ENCODE measurements at regions not wholly inside any gene's neighbourhood (a gene's known extent, or its start where the extent isn't known, plus 50 kb on each side); places are given as distances from the start of the nearest gene placed in this dataset.

DNA sequence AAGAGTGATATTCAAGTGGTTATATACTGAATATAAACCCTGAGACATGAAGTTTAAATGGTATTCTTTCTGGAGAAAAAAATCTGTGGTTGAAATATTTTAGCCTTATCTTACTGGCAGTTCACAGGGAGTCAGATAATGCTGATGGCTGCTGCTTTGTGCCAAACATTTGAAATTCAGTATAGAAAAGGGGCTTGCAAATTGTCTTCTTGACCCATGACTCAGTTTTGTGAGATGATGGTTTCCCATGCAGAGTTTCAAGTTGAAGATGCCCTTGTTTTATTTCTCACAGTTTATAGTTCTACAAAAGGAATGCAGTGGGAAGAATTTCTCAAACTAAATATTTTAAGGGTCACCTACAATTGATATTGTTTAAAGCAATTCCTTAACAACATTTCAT, 251.1 kb upstream of the MEOX2 start:
- no peak for TF ChIP-seq POLR2A (IDR thresholded peaks at IDR 0.05)
- TF ChIP-seq, protein P1, sequence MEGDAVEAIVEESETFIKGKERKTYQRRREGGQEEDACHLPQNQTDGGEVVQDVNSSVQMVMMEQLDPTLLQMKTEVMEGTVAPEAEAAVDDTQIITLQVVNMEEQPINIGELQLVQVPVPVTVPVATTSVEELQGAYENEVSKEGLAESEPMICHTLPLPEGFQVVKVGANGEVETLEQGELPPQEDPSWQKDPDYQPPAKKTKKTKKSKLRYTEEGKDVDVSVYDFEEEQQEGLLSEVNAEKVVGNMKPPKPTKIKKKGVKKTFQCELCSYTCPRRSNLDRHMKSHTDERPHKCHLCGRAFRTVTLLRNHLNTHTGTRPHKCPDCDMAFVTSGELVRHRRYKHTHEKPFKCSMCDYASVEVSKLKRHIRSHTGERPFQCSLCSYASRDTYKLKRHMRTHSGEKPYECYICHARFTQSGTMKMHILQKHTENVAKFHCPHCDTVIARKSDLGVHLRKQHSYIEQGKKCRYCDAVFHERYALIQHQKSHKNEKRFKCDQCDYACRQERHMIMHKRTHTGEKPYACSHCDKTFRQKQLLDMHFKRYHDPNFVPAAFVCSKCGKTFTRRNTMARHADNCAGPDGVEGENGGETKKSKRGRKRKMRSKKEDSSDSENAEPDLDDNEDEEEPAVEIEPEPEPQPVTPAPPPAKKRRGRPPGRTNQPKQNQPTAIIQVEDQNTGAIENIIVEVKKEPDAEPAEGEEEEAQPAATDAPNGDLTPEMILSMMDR (IDR thresholded peaks at IDR 0.05): no peak
- DNase-seq: no peak
- H3K4me1 ChIP-seq: no peaks in the 10 kb centered on the region
- H3K9me3 ChIP-seq: no peaks in the 10 kb centered on the region
- H3K4me3 ChIP-seq: no peak overlapping the region
- no peaks in the 10 kb centered on the region for H3K27me3 ChIP-seq
- no peak overlapping the region for H3K27ac ChIP-seq
- no peaks in the 10 kb centered on the region for H3K36me3 ChIP-seq

DNA sequence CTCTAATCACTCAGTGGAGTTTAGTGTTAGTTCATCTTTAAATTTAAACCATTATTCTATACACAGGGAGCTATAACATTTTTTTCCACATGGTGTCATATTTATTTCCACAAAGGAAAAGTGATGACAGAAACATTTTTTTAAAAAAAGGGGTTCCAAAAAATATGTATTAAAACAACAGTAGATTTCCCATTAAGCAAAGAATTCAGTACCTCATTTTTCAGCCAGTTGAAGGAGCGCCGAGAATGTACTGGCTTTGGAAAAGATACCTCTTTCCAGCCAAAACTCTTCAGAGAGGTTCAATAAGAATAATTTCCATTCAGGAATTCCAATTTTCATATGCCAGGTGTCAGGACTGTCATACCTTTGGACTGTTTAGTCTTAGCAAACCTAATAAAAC, 250.5 kb upstream of the MEOX2 start:
- no peak for DNase-seq
- H3K27me3 ChIP-seq: no peaks in the 10 kb centered on the region
- no peak overlapping the region for H3K4me3 ChIP-seq
- H3K4me1 ChIP-seq: no peaks in the 10 kb centered on the region
- no peaks in the 10 kb centered on the region for H3K9me3 ChIP-seq
- H3K27ac ChIP-seq: no peak overlapping the region
- no peaks in the 10 kb centered on the region for H3K36me3 ChIP-seq
- TF ChIP-seq, protein P1 (IDR thresholded peaks at IDR 0.05): no peak

DNA sequence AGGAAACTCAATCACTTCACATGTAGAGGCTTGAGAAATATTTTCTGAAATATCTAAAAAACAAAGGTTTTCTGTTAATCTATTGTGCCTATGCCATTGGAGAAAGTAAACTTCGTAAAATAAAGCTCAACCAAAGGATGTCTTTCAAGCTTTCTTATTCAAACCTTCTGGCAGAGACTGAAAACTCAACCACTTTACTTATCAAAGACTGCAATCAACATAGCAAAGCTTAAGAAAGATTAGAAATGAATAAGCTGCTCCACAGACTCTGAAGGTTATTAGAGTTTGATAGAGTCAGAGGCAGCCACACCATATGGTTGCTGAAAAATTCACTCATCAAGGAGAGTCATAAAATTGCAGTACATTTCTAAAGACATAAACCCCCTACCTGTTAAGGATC, 245.8 kb upstream of the MEOX2 start:
- Histone ChIP-seq H3K4me1 (no peaks in the 10 kb centered on the region), H3K27me3 (no peaks in the 10 kb centered on the region), H3K36me3 (no peaks in the 10 kb centered on the region), H3K9me3 (no peaks in the 10 kb centered on the region), H3K4me3 (no peak overlapping the region), H3K27ac (no peak overlapping the region)
- DNase-seq: no peak
- TF ChIP-seq POLR2A (IDR thresholded peaks at IDR 0.05): no peak
- TF ChIP-seq, protein P1 (IDR thresholded peaks at IDR 0.05): no peak

DNA sequence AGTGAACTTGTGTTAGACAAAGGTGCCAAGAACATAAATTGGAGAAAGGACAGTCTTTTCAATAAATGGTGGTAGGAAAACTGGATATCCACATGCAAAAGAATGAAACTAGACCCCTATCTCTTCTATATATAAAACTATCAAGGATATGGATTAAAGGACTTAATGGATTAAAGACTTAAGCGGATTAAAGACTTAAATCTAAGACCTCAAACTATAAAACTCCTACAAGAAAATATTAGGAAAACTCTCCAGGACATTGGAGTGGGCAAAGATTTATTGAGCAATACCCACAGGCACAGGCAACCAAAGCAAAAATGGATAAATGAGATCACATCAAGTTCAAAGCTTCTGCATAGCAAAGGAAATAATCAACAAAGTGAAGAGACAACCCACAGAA, 242.9 kb upstream of the MEOX2 start:
- Histone ChIP-seq H3K4me3 (no peak overlapping the region), H3K27me3 (no peaks in the 10 kb centered on the region)
- no peak for TF ChIP-seq POLR2A (IDR thresholded peaks at IDR 0.05)
- TF ChIP-seq, protein P1 (IDR thresholded peaks at IDR 0.05): no peak

DNA sequence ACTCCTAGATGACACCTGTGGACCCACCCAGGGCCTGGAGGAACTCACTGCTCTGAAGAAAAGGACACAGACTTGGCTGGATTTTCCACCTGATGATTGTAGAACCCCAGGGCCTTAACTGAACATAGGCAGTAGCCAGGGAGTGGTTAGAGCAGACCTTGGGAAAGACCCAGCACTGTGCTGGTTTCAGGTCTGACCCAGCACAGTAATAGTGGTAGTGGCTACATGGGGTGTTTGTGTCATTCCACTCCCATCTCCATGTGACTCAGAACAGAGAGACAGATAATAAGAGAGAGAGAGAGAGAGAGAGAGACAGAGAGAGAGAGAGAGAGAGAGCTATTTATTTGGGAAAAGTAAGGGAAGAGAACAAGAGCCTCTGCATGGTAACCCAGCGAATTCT, 239.1 kb upstream of the MEOX2 start:
- no peak overlapping the region for H3K4me3 ChIP-seq
- no peak overlapping the region for H3K27ac ChIP-seq
- H3K9me3 ChIP-seq: no peaks in the 10 kb centered on the region
- H3K27me3 ChIP-seq: no peaks in the 10 kb centered on the region
- no peaks in the 10 kb centered on the region for H3K36me3 ChIP-seq
- TF ChIP-seq, protein P1 (IDR thresholded peaks at IDR 0.05): no peak
- no peak for TF ChIP-seq POLR2A (IDR thresholded peaks at IDR 0.05)
- DNase-seq: no peak
- no peaks in the 10 kb centered on the region for H3K4me1 ChIP-seq

More for the DNA sequence above, 242.9 kb upstream of the MEOX2 start:
- no peak for DNase-seq
- Histone ChIP-seq H3K4me1 (no peaks in the 10 kb centered on the region), H3K9me3 (no peaks in the 10 kb centered on the region), H3K27ac (no peak overlapping the region), H3K36me3 (no peaks in the 10 kb centered on the region)

DNA sequence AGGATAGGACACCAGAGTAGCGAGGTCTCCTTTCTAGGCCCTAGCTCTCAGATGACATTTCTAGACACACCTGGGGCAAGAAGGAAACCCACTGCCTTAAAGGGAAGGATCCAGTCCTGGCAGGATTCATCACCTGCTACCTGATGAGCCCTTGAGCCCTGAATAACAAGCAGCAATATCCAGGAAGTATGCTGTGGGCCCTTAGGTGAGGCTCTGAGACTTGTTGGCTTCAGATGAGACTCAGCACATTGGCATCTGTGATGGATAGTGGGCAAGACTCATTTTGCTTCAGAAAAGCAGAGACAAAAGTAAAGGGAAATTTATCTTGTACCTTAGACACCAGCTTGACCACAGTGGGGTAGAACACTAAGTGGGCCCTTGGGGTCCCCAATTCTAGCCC, 238.4 kb upstream of the MEOX2 start:
- no peaks in the 10 kb centered on the region for H3K9me3 ChIP-seq
- TF ChIP-seq, protein P1 (IDR thresholded peaks at IDR 0.05): no peak
- TF ChIP-seq POLR2A (IDR thresholded peaks at IDR 0.05): no peak
- no peaks in the 10 kb centered on the region for H3K27me3 ChIP-seq
- DNase-seq: no peak
- no peaks in the 10 kb centered on the region for H3K36me3 ChIP-seq
- no peak overlapping the region for H3K27ac ChIP-seq
- no peak overlapping the region for H3K4me3 ChIP-seq
- H3K4me1 ChIP-seq: no peaks in the 10 kb centered on the region
